Endothelial cell of umbilical vein (primary cell): ENCODE measurements at regions not wholly inside any gene's neighbourhood (a gene's known extent, or its start where the extent isn't known, plus 50 kb on each side); places are given as distances from the start of the nearest gene placed in this dataset.
"Not testable (repeated sequence)": the region's sequence is repeated elsewhere in the genome, so short reads cannot be mapped to it uniquely, and the experiment has no call there.

Experiments
- EZH2 ChIP-seq: IDR thresholded peaks from 2 replicates; pipeline ENCODE4 v1.6.1; 2012; ENCODE audit warnings: borderline replicate concordance, low read depth, mild to moderate bottlenecking, moderate library complexity, low read length, inconsistent platforms; ENCODE audit not compliant: severe bottlenecking
- JUN ChIP-seq: IDR thresholded peaks from 2 replicates; pipeline ENCODE4 v1.6.1; 2011; ENCODE audit warnings: borderline replicate concordance, low read depth; ENCODE audit not compliant: insufficient read length, insufficient read depth
- POLR2A ChIP-seq: IDR thresholded peaks from 2 replicates; pipeline ENCODE4 v1.6.1; 2012; ENCODE audit warnings: low read depth, mild to moderate bottlenecking, control low read depth, low read length
- POLR2AphosphoS5 ChIP-seq: IDR thresholded peaks from 2 replicates; pipeline ENCODE4 v1.6.1; 2012; ENCODE audit warnings: low read depth, mild to moderate bottlenecking, control low read depth, low read length, moderate library complexity; ENCODE audit not compliant: insufficient read depth
- TF ChIP-seq, protein P1 (sequence below), 2 donors: IDR thresholded peaks; 1 replicate in 1 of 2; 2 replicates in 1 of 2; pipeline ENCODE4 v1.5.1; 2011; ENCODE audit warnings: low read length in 2 of 2, mild to moderate bottlenecking in 2 of 2, moderate library complexity in 2 of 2, control low read depth in 1 of 2, inconsistent platforms in 1 of 2, low read depth in 1 of 2; ENCODE audit not compliant: insufficient read depth in 1 of 2; ENCODE audit errors: extremely low read depth in 1 of 2

DNA sequence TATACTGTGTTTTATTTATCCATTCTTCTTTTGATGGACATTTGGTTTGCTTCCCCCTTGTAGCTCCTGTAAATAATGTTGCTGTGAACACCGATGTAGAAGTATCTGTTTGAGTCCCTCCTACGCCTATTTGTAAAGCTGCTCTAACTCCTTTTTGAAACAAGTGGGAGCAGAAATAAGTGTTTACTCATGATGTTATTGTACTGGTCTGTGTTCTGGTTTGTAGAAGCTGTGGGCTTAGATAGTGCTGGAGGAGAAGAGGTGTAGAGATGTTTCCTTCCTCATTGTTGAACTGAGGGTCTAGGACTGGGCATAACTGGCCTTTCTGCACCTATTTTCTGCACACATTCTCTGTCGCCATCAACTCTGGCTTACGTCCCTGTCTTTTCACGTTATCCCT, 78.8 kb upstream of the AGTPBP1 start:
- TF ChIP-seq, protein P1, sequence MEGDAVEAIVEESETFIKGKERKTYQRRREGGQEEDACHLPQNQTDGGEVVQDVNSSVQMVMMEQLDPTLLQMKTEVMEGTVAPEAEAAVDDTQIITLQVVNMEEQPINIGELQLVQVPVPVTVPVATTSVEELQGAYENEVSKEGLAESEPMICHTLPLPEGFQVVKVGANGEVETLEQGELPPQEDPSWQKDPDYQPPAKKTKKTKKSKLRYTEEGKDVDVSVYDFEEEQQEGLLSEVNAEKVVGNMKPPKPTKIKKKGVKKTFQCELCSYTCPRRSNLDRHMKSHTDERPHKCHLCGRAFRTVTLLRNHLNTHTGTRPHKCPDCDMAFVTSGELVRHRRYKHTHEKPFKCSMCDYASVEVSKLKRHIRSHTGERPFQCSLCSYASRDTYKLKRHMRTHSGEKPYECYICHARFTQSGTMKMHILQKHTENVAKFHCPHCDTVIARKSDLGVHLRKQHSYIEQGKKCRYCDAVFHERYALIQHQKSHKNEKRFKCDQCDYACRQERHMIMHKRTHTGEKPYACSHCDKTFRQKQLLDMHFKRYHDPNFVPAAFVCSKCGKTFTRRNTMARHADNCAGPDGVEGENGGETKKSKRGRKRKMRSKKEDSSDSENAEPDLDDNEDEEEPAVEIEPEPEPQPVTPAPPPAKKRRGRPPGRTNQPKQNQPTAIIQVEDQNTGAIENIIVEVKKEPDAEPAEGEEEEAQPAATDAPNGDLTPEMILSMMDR (IDR thresholded peaks at IDR 0.05; ENCODE audit: extremely low read depth in 1 of 2, insufficient read depth in 1 of 2, low read depth in 1 of 2, low read length in 2 of 2), result not testable (repeated sequence)
- not testable (repeated sequence) for TF ChIP-seq POLR2A, POLR2AphosphoS5, EZH2, JUN
